Testis (tissue), 2 donors: ENCODE measurements at regions not wholly inside any gene's neighbourhood (a gene's known extent, or its start where the extent isn't known, plus 50 kb on each side); places are given as distances from the start of the nearest gene placed in this dataset.
"Not testable (repeated sequence)": the region's sequence is repeated elsewhere in the genome, so short reads cannot be mapped to it uniquely, and the experiment has no call there.

ENCODE experiments used
- DNase-seq: peaks from one replicate; pipeline ENCODE4 v3.0.0-alpha.2; 2019
- H3K27ac ChIP-seq, 2 donors: fragments of 200-600 bp; sonication (generic); one replicate each; pipeline ENCODE4 v1.5.1; 2019
- H3K27me3 ChIP-seq: fragments of 200-600 bp; sonication (generic); one replicate; pipeline ENCODE4 v1.5.1; 2019
- H3K36me3 ChIP-seq: fragments of 200-600 bp; sonication (generic); one replicate; pipeline ENCODE4 v1.5.1; 2017; ENCODE audit warnings: low read depth; ENCODE audit errors: missing control alignments
- H3K4me1 ChIP-seq: fragments of 200-600 bp; sonication (generic); one replicate; pipeline ENCODE4 v1.5.1; 2019
- H3K4me3 ChIP-seq, 2 donors: fragments of 200-600 bp; sonication (generic); one replicate each; pipeline ENCODE4 v1.5.1; 2017 to 2019
- H3K9me3 ChIP-seq: fragments of 200-600 bp; sonication (generic); one replicate; pipeline ENCODE4 v1.5.1; 2017
- CTCF ChIP-seq, 3 experiments: fragments of 450-650 bp in 2 of 3; fragments of 200-600 bp in 1 of 3; sonication (generic) in 1 of 3; IDR thresholded peaks; one replicate each; pipeline ENCODE4 v1.5.1; 2016 to 2019; ENCODE audit warnings: antibody characterized with exemption in 3 of 3, mild to moderate bottlenecking in 2 of 3, moderate library complexity in 1 of 3
- POLR2A ChIP-seq: fragments of 450-650 bp; IDR thresholded peaks from one replicate; pipeline ENCODE4 v1.6.1; 2017; ENCODE audit warnings: antibody characterized with exemption, mild to moderate bottlenecking, moderate library complexity
- WGBS, 2 donors: methylation state at CpG; one replicate each; pipeline ENCODE4 v1.1.5; 2018; 5-methylcytosine and 5-hydroxymethylcytosine counted together
- intact Hi-C: fragments of 100-400 bp; cut with DNase I; formaldehyde crosslinking; loops from one replicate; pipeline ENCODE4 v1.15.1; 2023; ENCODE audit warnings: low total_unique reads

GRCh38 chr2:114286438-114286837, 156.0 kb upstream of the DPP10 start:
- intact Hi-C loops: no loop called here
- DNase-seq: no peak
- H3K27me3 ChIP-seq: no peaks in the 10 kb centered on the region
- TF ChIP-seq CTCF (IDR thresholded peaks at IDR 0.05) (no peak), POLR2A (no peak)
- H3K4me3 ChIP-seq: no peak overlapping the region
- no peak overlapping the region for H3K27ac ChIP-seq
- H3K9me3 ChIP-seq: no peaks in the 10 kb centered on the region
- no peaks in the 10 kb centered on the region for H3K4me1 ChIP-seq
- H3K36me3 ChIP-seq: no peaks in the 10 kb centered on the region
- 91 to 92% methylated on average over 8 of the region's 8 CpGs for WGBS, 2 donors

GRCh38 chr2:114293355-114293754, 149.1 kb upstream of the DPP10 start:
- Histone ChIP-seq H3K4me1 (no peaks in the 10 kb centered on the region), H3K4me3 (no peak overlapping the region), H3K27me3 (no peaks in the 10 kb centered on the region), H3K9me3 (no peaks in the 10 kb centered on the region), H3K27ac (no peak overlapping the region), H3K36me3 (no peaks in the 10 kb centered on the region)
- WGBS, 2 donors: 77 to 79% methylated on average over 5 of the region's 5 CpGs
- intact Hi-C loops: no loop called here
- TF ChIP-seq CTCF (IDR thresholded peaks at IDR 0.05): no peak
- TF ChIP-seq POLR2A: no peak
- no peak for DNase-seq

GRCh38 chr2:114294741-114295140, 147.7 kb upstream of the DPP10 start:
- Histone ChIP-seq H3K27ac (no peak overlapping the region), H3K4me3 (no peak overlapping the region), H3K27me3 (no peaks in the 10 kb centered on the region), H3K9me3 (no peaks in the 10 kb centered on the region), H3K4me1 (no peaks in the 10 kb centered on the region), H3K36me3 (no peaks in the 10 kb centered on the region)
- DNase-seq: no peak
- intact Hi-C loops: no loop called here
- 42 to 58% methylated on average over 6 of the region's 6 CpGs for WGBS, 2 donors
- TF ChIP-seq CTCF (IDR thresholded peaks at IDR 0.05) (no peak), POLR2A (no peak)

GRCh38 chr2:114300351-114300750, 142.1 kb upstream of the DPP10 start:
- H3K9me3 ChIP-seq, H3K27me3 ChIP-seq, intact Hi-C loops, H3K36me3 ChIP-seq, H3K27ac ChIP-seq, H3K4me3 ChIP-seq, DNase-seq, H3K4me1 ChIP-seq: not testable (repeated sequence)
- WGBS, 2 donors: 90 to 100% methylated on average over 3 of the region's 3 CpGs

GRCh38 chr2:114316532-114317300, 125.7 kb upstream of the DPP10 start:
- WGBS, 2 donors: 73 to 80% methylated on average over 2 of the region's 2 CpGs
- DNase-seq: no peak
- TF ChIP-seq CTCF (IDR thresholded peaks at IDR 0.05) (no peak), POLR2A (no peak)

More at GRCh38 chr2:114316532-114317300, 125.7 kb upstream of the DPP10 start:
- Histone ChIP-seq H3K36me3 (no peaks in the 10 kb centered on the region), H3K4me1 (no peaks in the 10 kb centered on the region), H3K9me3 (no peaks in the 10 kb centered on the region), H3K27ac (no peak overlapping the region), H3K27me3 (no peaks in the 10 kb centered on the region), H3K4me3 (no peak overlapping the region)
- intact Hi-C loops: no loop called here
